8988T (cell line): ENCODE measurements at regions not wholly inside any gene's neighbourhood (a gene's known extent, or its start where the extent isn't known, plus 50 kb on each side); places are given as distances from the start of the nearest gene placed in this dataset.
"Not testable (repeated sequence)": the region's sequence is repeated elsewhere in the genome, so short reads cannot be mapped to it uniquely, and the experiment has no call there.

Source experiments
- DNase-seq: peaks from one replicate; pipeline ENCODE4 v3.0.0; 2011

DNA sequence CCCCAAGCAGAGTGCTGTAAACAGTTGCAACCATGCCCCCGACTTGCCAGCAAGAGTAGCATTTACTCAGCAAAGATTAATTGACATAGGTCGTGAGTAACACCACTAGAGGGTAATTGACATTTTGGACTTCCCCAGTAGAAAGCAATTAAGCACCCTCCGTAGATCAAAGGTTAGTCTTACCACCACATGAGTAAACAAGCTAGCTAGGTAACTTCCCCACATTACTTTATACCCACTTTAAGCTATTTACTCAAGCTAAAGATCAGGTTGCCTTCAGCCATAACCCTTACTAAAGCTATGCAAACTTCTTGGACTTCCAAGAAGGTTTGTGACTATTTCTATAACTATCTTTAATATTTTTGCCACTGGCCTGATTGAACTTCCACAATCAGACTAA, 1072.7 kb downstream of the OTOL1 start:
- DNase-seq = no peak

GRCh38 chr3:162584986-162585385, 1088.4 kb downstream of the OTOL1 start:
- DNase-seq = no peak

- no peak for DNase-seq
These were observed 1090.0 kb downstream of the OTOL1 start for GRCh38 chr3:162586591-162586990.

- no peak for DNase-seq
These were observed 1100.6 kb downstream of the OTOL1 start for GRCh38 chr3:162597226-162597625.

- DNase-seq = not testable (repeated sequence)
These were observed 1101.9 kb downstream of the OTOL1 start for GRCh38 chr3:162598500-162598899.

GRCh38 chr3:162599742-162600141, 1103.1 kb downstream of the OTOL1 start:
- not testable (repeated sequence) for DNase-seq

DNA sequence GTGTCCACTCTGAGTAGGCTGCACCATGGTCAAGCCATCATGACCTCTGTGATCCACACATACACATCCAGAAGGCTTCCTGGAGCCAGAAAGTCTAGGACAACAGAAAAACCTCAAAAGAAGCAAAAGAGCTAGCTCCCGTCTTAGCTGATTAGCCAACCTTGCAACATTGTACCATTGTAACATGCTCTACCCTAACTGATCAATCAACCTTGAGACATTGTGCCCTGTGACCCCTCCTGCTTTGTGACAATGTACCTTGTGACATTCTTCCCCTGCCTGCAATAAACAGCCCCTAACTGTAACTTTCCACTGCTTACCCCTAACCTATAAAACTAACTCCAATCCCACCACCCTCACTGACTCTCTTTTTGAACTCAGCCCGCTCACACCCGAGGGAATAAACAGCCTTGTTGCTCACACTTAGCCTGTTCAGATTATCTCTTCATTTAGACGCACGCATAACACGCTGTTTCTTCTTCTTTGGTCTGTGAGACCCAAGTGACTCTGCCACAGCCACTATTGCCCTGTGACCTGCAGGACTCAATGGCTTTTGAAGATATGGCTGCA, 1104.6 kb downstream of the OTOL1 start:
- DNase-seq = no peak

DNA sequence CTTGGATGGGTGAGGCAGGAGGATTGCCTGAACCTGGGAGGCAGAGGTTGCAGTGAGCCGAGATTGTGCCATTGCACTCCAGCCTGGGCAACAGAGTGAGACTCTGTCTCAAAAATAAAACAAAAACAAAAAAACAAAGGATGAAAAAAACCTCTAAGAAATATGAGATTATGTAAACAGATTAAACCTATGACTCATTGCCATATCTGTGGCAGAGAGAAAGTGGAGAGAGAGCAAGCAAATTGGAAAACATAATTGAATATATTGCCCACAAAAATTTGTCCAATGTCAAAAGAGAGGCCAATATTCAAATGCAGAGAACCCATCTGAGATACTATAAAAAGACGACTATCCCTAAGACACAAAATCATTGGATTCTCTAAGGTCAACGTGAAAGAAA, 1106.0 kb downstream of the OTOL1 start:
- no peak for DNase-seq

DNA sequence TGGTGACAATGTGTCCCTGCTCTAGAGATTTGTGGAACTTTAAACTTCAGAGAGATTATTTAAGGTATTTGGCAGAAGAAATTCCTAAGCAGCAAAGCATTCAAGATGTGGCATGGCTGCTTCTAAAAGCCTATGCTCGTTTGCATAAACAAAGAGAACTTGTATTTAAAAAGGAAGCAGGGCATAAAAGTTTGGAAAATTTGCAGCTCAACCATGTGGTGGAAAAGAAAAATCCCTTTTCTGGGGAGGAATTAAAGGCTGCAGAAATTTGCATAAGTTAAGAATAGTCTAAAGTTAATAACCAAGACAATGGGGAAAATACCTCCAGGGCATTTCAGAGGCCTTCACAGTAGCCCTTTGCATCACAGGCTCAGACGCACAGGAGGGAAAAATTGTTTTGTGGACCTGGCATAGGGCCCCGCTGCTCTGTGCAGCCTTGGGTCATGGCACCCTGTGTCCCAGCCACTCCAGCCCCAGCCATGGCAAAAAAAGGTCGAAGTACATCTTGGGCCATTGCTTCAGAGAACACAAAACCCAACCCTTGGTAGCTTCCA, 1109.1 kb downstream of the OTOL1 start:
- DNase-seq = no peak

GRCh38 chr3:162610261-162610660, 1113.7 kb downstream of the OTOL1 start:
- no peak for DNase-seq

DNA sequence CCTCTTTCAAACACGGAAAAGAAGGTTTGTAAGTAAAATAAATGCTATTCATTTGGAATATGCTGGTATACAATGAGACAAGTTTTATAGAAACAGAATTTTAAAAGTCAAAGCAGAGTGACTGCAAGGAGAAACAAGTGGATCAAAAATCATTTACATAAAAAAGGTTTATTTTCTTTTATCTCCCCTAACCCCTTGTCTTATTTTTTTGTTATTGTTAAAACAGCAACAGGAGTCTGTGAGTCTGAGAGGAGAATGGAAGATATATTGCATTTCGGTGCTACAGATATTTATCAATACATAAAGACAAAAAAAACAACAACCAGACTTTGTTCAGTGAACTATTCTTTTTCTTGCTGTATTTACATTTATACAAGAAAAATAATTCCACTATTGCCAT, 1116.4 kb downstream of the OTOL1 start:
- no peak for DNase-seq

- DNase-seq = no peak
These were observed 1129.6 kb downstream of the OTOL1 start for GRCh38 chr3:162626172-162626571.

GRCh38 chr3:162628531-162628930, 1131.9 kb downstream of the OTOL1 start:
- DNase-seq = no peak

DNA sequence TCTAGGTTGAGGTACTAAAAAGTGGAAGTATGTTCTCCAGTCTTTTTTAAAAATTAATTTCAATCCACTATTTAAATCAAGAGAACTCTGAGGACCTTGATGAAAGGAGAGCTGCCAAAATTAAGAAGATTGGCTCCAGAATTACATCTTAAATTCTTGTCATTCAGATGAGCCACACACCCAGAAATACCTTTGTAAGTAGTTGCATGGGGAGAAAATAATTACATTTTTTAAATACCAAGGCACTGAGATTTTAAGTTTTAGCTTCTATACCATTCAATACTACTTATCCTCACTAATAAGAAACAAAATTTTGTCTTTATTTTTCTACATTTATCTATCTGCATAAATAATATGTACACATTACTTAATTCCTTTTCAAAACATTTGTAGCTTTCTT, 1132.8 kb downstream of the OTOL1 start:
- DNase-seq = no peak

DNA sequence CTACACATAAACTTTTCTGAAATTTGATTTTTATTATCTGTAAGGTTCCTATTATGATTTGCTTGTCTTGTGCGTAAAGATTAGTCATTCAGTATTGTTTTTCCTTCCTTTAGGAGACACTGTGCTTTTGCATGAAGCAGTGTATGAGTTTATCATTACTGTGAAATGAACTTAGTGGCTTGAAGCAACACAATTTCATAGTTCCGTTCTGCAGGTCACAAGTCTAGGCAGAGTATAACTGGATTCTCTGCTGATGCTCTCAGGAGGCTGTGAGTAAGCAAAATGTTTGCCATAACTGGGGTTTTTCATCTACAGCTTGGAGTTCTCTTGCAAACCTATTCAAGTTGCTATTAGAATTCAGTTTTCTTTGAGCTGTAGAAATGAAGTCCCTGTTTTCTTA, 1136.1 kb downstream of the OTOL1 start:
- no peak for DNase-seq

- not testable (repeated sequence) for DNase-seq
These were observed 1143.6 kb downstream of the OTOL1 start for GRCh38 chr3:162640208-162640607.

DNA sequence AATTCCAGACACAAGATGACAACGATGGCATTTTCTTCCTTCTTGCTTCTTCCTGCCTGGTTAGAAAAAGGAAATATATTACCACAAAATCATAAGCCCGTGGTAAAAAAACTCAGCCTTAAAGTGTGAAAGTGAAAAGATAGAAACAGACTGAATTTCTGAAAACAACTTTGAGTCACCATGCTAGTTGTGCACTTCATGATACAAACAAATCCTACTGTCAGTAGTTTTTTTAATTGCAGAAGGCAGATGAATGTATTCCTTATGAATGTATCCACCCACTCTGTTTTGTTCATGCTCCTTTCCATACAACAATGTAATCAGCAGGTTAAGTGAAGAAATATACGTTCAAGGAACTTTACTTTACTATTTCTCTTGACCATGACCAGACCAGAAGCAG, 1144.7 kb downstream of the OTOL1 start:
- DNase-seq = no peak

- DNase-seq = no peak
These were observed 1145.3 kb downstream of the OTOL1 start for GRCh38 chr3:162641907-162642306.

DNA sequence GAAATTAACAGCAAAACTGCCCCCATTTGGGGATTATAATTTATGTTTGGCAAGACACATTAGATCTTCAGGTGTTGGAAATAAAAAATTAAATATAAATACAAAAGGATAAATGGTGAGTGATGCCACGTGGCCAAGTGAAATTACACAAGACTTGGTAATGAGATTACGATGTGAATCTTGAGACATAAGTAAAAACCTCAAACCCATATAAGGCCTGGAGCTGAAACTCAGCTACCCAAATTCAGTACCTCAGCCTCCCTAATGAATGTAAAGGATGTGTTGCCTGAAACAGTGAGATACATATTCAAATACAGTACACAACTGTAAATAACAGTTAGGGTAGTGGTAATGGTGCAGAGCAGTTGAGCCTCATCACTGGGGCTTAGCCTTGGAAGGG, 1146.6 kb downstream of the OTOL1 start:
- no peak for DNase-seq

- no peak for DNase-seq
These were observed 1150.7 kb downstream of the OTOL1 start for GRCh38 chr3:162647321-162647720.

DNA sequence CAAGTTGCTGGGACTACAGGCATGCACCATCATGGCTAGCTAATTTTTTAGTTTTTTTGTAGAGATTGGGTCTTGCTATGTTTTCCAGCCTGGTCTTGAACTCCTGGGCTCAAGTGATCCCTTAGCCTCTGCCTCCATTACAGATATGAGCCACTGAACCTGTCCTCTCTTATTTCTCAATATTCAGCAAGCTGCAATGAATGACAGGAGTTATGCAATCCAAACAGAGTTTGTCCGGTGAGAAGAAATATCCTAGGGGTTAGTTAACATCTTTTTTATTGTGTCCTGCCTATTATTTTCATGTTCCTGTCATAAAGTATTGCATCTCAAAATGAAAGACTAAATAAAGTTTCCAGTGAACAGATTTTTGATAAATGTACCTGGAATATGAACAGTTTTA, 1161.4 kb downstream of the OTOL1 start:
- DNase-seq = no peak

DNA sequence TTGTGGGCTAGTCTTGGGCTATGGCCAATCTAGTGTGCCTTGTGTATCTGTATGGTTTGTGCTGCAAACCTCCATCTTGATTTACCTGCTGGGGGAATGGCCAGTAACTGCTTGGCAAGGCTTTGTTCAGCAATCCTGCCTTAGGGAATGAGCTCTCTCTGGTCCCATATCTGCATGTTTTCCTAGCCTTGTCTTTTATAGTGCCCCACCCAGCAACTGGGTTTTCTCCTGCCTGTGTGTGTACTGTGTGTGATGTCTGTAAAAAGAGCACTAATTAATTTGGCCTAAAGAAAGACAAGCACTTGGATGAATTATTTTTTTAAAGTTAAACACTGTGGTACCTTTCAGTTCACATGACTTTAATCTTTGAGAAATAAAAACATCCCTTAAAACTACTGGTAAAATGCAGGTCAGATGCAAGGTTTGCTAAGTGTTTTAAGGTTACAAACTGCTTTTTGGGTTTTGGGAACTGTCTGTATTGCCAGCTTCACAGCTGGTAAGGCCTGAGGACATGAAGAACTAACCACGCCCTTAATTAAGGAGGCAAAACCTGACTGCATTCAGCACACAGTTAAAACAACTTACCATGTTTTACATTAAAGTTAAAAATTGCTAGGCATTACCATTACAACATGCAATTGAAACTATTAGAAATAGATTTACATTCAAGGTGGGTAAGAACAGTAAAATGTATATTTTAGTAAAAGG, 1169.2 kb downstream of the OTOL1 start:
- no peak for DNase-seq

- DNase-seq = no peak
These were observed 1170.2 kb downstream of the OTOL1 start for GRCh38 chr3:162666835-162667234.

DNA sequence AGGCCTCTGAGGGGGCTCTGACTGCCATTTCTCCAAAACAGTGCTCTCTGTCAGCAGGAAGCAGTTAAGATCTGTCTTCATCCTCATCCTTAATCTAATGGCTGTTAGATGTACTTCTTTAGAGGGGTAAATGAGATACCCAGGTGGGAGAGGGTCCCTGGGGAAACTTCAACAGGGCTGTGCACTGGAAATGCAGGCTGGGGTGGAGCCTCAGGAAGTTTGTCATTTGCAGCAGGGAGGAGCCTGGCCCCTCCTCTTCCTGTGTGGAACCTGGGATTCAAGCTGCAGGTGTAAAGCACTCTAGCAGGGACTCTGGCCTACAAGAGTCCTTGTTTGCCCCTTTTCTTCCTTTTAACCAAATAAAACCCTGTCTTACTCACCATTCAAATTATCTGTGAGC, 1173.6 kb downstream of the OTOL1 start:
- no peak for DNase-seq

DNA sequence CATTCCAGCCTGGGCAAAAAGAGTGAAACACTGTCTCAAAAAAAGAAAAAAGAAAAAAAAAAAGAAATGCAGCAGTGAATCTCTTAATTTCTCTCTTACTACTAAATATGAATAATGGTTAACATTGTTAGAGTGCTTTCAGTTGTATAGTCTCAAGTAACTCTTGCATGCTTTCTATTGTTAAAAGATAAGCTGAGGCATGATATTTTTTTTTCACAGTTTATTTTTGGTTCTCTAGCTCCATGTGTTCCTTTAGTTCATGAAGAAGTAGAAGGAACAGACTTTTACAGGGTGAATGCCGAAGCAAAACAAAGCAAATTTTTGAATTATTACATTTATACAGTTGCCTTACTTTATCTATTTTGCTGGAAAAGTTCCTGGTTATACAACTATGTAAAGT, 1180.9 kb downstream of the OTOL1 start:
- no peak for DNase-seq
